Head of caudate nucleus (tissue), 42 donors: ENCODE measurements at regions not wholly inside any gene's neighbourhood (a gene's known extent, or its start where the extent isn't known, plus 50 kb on each side); places are given as distances from the start of the nearest gene placed in this dataset.
"Not testable (repeated sequence)": the region's sequence is repeated elsewhere in the genome, so short reads cannot be mapped to it uniquely, and the experiment has no call there.

Experiments used
- DNase-seq, 42 donors: peaks; one replicate each; pipeline versions ENCODE4 v3.0.0 to v3.0.0-alpha.2; 2020 to 2021; ENCODE audit warnings: mixed read lengths in 7 of 42
- intact Hi-C: fragments of 100-400 bp; cut with DNase I; formaldehyde crosslinking; loops from one replicate; pipeline ENCODE4 v1.15.0; 2022

DNA sequence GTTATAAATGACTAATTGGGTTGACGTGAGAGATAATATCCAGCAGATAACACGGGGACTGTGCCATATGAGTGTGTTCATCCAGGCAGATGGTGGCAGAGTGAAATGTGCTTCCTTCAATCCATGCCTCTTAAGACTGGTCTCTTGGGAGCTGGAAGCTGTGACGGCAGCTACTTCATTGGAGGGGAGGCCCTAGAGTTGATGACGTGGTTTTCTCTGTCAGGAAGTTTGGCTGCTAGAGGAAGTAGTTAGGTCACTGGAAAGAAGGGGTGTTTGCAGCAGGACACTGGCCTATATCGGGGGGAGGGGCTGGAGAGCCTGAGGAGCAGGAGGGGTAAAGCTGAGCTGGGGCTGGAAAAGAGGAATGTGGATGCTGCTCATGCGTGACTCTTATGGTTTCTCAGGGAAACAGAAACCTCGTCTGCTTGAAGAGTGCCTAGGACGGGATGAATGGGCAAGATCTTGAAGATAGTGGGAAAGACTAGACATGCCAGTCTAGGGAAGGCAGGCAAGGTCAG, 3051.6 kb downstream of the RPIA start:
- DNase-seq, intact Hi-C loops: not testable (repeated sequence)

DNA sequence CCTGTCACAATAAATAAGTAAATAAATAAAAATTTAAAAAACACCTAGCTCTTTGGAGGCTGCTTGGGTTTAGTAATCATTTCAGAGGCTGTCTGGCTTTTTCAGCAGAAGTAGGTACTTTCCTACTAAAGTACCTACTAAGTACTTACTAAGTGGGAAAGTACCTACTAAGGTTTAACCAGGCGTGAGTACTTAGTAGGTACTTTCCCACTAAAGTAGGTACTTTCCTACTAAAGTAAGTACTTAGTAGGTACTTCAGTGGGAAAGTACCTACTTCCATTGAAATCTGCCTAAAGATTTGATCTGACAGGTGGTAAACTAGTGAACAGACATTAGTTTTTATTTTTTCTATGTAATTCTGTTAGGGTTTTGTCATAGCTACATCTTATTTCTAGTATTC, 3052.4 kb downstream of the RPIA start:
- DNase-seq, intact Hi-C loops: not testable (repeated sequence)

DNA sequence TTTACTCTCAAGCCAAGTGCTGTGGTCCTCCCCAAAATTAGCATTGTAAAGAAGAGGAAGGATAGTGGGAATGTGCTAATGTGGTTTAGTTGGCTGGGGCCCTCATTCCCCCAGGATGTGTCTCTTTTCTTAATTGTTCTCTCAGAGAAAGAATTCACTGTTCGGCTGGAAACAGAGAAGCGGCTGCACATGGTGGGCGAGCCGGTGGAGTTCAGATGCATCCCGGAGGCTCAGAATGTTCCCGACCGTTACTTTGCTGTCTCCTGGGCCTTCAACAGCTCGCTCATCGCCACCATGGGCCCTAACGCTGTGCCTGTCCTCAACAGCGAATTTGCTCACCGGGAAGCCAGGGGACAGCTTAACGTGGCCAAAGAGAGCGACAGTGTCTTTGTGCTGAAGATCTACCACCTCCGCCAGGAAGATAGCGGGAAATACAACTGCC, 3053.2 kb downstream of the RPIA start:
- DNase-seq, intact Hi-C loops: not testable (repeated sequence)

DNA sequence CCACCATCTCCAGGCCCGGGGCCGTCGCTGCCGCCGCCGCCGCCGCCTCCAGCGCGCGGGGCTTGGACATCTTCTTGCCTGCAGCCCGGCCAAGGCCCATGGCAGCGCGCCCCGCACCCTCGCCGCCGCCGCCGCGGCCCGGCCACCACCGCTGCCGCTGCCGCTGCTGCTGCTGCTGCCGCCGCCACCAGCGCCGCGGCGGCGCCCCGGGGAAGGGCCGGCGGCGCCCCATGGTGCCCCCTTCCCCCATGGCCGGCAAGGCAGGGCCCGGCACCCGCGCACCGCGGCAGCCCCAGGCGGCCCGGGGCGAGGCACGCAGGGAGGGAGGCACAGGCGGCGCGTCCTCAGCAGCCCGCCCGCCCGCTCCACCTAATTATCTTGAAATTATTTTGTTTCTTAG, 3057.4 kb downstream of the RPIA start:
- intact Hi-C loops = no loop called here
- DNase-seq = no peak

DNA sequence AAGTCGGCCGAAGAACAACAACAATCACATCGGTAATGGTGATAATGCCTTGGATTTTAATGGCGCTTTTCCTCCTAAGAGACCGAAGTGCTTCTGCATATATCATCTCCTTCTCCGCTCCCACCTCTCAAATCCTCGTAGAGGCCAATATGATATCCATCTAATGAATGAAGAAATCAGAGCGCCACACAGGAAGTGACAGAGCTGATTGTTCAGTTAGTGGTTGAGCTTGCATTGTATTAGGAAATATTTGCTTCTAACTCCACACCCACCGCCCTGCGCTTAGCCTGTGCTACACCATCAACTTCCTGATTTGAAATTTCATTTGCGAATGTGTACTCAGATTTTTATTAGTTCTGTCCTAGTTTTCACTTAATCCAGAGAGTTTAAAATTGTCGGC, 3058.2 kb downstream of the RPIA start:
- intact Hi-C loops, DNase-seq: not testable (repeated sequence)

DNA sequence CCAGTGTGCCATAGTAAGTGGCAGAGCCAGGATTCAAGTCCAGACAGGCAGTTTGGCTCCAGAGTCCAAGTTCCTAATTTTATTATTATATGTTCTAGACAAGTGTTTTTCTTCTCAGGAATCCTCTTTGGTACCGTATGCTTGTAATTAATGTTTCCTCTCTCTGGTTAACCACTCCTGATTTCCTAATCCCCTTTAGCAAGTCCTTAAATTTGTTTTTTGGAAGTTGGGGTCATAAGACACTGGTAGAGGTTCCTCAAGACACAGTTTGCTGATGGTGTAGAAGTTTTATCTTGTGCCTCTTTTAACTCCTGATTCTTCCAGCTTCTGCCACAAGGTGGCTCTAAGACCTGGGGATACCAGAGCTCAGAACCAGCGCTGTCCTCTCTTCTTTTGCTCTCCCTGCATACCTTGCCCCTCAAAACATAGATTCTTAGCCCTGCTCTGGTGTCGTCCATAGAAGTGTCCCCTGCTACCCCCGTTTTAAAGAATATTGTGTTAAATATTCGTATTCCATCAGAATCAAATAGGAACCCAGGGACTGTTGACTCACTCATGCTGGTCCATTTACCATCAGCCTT, 3068.0 kb downstream of the RPIA start:
- DNase-seq, intact Hi-C loops: not testable (repeated sequence)

DNA sequence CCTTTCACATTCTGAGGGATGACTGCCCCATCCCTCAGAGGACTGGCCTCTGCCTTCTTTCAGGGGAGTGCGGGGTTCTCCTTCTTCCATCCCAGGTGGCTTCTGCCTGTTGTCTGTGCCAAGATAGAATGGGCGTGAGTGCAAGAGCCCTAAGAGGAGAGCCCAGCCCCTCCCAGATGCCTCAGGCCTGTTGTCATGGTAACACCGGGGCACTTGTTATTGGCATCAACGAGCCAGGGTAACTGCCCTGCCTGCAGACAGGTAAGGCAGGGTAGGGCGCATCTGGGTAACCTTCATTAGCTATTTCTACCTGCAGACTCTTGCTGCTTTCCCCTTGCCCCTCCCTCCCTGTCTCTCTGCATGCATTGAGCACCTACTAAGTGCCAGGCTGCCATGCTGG, 3069.2 kb downstream of the RPIA start:
- intact Hi-C loops, DNase-seq: not testable (repeated sequence)

DNA sequence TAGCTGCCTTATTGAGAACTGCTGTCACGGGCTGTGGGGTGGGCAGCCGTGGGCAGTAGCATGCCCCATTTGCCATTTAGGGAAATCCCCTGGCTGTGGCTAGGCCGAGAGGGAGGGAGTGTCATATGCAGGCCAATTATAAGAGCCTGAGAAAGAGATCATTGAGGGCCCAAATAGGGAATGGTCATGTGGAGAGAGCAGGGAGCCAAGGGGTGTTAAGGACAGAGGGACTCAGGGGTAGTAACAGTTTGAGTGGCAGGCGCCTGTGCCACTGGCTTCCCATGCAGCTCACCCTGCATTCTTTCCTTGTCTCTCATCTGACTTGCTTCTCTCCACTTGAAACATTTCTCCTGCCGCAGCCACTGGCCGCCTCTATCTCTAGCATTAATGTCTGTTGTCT, 3070.8 kb downstream of the RPIA start:
- intact Hi-C loops, DNase-seq: not testable (repeated sequence)

DNA sequence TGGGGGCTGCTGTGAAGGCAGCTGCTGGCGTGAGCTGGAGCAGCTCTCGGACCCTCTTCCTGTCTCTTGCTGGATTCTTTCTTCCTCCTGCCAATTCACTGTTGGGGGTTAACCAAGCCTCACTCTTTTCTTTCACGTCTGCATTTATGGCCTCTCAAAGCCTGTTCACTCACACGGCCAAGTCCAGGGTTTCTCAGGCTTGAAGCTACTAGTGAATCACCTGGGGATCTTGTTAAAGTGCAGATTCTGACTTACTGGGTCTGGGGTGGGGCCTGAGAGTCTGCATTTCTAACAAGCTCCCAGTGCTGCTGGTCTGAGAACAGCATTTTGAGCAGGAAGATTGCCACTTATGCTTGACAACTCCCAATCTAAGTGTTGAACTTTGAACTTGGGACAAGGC, 3072.2 kb downstream of the RPIA start:
- intact Hi-C loops = not testable (repeated sequence)

DNA sequence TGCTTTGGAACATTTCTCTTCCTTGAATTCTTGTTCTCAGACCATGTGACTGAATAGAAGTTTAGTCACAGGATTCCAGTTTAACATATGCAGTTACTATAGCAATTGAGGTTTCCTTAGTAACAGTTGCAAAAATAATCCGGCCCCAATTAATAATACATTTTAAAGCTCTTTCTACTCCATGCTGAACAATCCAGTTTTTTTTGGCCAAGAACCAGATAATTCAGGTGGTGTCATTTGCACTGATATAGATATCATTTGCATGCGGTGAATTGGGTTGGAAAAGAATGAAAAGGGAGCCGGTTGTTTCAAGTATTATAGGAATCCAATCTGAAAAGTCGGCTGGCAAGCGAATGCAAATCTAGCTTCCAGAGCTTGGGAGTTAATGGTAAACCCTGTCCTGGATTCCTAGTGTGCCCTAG, 3073.1 kb downstream of the RPIA start:
- intact Hi-C loops = not testable (repeated sequence)
- peak in 9 of 42 donors; percentile 15 to 50 (median 32) for DNase-seq

More for the DNA sequence above, 3072.2 kb downstream of the RPIA start:
- DNase-seq = not testable (repeated sequence)

DNA sequence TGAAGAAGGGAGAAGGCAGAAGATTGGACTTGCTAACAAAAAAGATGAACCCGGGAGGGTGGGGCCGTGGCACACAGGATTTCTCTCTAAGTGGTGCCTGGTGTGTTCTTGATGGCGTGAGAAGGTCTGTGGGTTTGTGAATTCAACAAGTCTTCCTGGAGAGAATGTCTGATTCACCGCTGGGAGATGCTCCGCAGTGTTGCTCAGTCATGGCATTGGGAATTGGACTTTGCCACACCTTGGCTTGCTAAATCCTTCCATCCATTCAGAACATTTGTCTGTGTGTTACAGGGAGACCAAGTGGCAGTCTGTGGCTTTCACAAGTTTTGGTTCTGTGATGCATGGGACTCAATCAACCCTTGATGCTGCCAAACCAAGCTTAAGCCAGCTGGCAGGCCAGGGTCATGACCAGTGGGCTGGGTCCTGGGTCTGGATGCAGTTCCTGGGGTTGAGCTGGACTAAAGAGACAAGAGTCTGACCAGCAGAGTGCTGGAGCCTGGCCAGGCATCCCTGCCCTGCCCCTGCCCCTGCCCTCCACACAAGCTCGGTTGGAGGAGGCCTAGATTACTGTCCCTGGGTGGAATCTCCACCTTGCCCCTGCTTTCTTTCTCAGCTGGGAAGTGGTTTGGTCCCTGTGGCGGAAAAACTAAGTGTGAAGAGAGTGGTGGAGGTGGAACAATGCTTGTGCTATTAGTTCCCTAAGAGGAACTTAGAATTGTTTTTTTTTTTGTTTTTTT, 3073.7 kb downstream of the RPIA start:
- DNase-seq, intact Hi-C loops: not testable (repeated sequence)

DNA sequence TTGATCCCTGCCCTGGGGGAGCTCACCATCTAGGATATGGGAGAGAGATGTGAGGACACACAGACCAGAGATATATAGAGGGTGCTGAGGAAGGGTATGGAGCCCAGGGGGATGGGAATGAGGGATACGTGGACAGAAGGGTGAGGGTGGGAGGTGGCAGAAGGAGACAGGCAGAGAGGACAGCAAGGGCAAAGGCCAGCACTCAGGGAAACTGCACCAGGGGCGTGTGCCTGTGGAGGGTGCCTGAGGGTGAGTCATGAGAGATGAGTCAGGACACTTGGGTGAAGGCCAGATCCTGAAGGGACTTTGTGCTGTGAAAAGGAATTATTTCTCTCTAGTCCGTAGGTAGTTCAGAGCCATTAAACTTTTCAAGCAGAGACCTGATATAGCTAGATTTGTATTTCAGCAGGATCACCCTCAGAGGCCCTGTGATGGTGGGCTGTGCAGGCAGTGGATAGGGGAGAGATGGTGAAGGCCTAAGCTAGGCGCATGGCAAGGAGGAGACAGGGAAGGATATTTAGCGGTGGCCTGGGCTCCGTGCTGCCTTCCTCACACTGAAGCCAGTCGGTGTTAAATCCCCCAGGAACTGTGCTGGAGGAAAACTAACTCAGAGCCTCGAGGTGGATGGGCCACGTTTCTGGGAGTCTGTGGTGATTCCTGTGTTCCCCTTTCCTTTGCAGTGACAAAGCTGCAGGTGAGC, 3075.0 kb downstream of the RPIA start:
- intact Hi-C loops = not testable (repeated sequence)
- DNase-seq = peak in 25 of 42 donors; percentile 12 to 73 (median 29)

DNA sequence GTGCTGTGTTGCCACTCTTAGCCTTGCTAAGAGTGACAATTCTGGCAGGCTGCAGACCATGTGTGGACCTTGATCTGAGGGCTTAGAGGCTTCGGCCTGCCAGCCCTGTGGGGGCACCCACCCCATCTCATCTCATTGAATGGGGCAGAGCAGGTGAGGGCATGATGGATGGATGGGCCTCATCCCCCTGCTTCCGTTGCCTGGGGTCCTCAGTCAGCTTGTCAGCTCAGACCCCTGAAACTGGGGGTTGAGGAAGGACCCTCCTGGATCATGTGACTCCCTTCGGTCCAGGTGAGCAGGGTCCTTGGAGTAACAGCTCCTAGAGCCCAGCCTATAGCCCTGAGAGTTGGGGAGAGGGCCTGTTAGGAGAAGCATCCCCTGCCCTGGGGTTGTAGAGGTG, 3076.8 kb downstream of the RPIA start:
- intact Hi-C loops, DNase-seq: not testable (repeated sequence)

DNA sequence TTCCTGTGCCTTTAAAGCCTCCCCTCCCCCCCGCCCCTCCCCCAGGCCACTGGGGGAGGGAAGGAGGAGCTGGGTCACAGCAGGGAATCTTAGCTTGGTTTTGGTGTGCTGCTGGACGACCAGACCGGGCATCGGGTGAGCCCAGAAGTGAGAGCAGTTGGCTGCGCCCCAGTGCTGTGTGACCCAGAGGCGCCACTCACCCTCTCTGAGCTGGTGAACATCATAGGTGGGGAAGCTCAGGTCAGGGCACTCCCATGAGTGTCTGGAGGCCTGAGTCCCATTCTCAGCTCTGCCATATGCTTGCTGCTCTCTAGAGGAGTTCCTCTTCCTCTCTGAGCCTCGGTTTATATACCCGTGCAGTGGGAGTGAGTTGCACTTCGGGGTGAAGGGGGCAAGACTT, 3077.5 kb downstream of the RPIA start:
- DNase-seq, intact Hi-C loops: not testable (repeated sequence)

DNA sequence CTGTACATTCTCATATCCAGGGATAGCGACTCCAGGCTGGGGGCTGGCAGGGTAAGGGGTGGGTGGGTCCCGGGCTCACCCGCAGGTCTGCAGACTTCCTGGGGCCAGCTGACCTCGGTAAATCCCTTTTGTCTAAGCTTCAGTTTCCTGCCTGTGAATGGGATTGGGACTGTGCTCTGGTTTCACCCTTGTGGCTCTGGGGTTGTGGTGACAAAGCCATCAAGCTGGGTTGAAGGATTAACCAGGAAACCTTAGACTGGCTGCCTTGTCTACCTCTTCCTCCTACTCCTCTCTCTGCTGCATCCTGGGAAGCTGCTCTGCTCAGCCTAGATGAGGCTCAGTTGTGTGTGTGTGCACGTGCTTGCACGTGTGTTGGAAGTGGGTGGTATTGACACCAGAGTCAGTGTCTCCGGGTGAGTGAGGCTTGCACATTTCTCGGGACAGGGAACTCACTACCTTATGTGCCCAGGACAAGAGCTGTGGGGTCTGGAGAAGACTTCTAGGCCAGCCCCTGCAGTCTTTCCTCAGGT, 3078.6 kb downstream of the RPIA start:
- DNase-seq = peak in 21 of 42 donors; percentile 6 to 71 (median 34)
- intact Hi-C loops = not testable (repeated sequence)

DNA sequence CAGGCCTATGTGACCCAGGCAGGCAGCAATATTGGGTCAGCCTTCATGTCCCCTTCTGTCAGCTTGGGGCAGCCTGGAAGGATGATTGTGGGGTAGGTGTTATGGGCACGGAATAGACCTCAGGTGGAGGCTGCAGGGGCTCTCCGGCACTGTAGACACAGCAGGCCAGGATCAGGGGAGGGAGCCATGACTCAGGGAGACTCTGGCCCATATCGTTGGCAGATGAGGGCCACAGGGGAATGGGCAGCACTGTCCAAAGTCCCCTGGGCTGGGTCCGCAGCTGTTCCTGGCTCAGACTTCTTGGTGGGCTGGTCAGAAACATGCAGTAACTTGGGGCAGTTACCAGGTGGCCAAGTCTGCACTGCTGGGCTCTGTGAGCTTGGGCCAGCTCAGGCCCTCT, 3080.1 kb downstream of the RPIA start:
- DNase-seq, intact Hi-C loops: not testable (repeated sequence)

DNA sequence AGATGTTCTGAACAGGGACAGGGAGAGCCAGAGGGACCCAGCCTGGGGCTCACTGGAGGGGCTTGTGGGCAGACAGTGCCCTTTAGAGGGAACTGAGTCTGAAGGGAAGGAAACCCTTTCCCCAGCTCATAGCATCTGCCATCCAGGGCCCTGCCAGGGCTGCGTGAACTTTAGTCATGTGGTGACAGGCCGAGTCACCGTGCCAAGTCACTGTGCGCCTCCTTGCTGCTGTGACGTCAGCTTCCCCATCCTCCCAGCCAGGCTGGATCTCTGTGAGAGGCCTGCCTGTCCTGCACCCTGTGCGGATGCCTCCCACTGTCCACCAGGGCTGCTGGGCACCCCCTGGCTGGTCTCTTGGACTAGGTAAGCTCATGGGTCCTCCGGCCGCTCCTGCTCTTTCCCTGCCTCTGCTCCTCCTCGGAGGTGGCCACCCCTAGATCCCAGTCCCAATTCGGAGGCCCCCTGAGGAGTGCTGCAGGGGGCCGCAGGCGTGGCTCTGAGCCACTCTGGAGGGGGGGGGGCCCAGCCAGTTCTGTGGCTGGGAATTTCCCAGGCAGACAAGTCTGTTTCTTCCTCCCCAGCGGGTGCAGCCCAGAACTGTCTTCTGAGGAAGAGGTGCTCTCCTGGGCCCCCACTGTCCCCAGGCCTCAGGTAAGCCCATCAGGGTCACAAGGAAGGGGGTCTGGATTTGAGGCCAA, 3080.9 kb downstream of the RPIA start:
- DNase-seq, intact Hi-C loops: not testable (repeated sequence)

DNA sequence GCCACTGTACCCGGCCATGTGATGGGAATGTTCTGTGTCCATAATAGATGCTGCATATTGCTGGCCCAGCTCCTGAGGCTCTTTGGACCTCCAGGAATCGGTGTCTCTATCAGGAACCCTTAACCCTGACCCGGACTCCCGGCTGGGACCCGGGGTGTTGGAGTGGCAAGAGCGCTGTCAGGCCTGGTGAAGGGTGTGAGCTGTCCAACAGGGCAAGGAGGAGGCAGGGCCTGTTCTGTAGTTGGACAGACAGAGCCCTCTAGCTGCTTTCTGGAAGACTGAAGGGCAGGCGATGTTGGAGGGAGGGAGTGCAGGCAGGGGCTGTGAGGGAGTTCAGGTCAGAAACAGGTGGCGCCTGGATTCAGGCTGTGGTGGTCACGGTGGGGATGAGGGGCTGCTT, 3082.3 kb downstream of the RPIA start:
- intact Hi-C loops, DNase-seq: not testable (repeated sequence)

DNA sequence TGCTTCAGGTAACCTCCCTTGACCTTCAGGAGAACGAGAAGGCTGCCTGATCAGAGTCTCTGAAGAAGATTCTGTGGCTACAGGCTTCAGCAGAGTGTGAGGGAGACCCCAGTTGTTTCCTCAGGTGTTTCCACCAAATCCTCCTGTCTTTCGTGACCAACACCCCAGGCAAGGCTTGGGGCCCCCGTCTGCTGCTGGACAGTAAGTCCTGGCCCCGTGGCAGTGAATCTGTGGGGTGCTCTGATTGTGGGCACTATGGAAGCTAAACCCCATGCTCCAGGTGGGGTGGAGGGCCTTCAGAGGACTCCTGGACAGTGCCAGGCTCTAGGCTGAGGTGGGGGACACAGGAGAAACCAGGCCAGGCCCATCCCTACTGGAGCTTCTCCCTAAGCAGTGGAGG, 3083.7 kb downstream of the RPIA start:
- intact Hi-C loops, DNase-seq: not testable (repeated sequence)
